Naive B cell (primary cell): ENCODE measurements at regions not wholly inside any gene's neighbourhood (a gene's known extent, or its start where the extent isn't known, plus 50 kb on each side); places are given as distances from the start of the nearest gene placed in this dataset.

Experiments
- ATAC-seq, 2 donors: fragments of 150-1000 bp; cut with Tn5 transposase; 2 replicates each; pipeline ENCODE4 v1.10.0; 2021; ENCODE audit warnings: low read depth in 2 of 2, mild to moderate bottlenecking in 2 of 2, moderate library complexity in 2 of 2
- DNase-seq: peaks from one replicate; pipeline ENCODE4 v3.0.0; 2022
- H3K27ac Mint-ChIP-seq, 6 donors: one replicate each; pipeline ENCODE4 v1.8.0; 2020 to 2022; ENCODE audit warnings: mild to moderate bottlenecking in 6 of 6, mixed read lengths in 6 of 6, moderate library complexity in 5 of 6, inconsistent platforms in 2 of 6
- H3K27me3 Mint-ChIP-seq, 3 donors: one replicate each; pipeline ENCODE4 v1.8.0; 2021 to 2022; ENCODE audit warnings: mixed read lengths in 3 of 3, mild to moderate bottlenecking in 1 of 3
- H3K36me3 Mint-ChIP-seq, 2 donors: one replicate each; pipeline ENCODE4 v1.8.0; 2020 to 2022; ENCODE audit warnings: mixed read lengths in 2 of 2, inconsistent platforms in 1 of 2, mild to moderate bottlenecking in 1 of 2
- H3K4me1 Mint-ChIP-seq, 3 donors: one replicate each; pipeline ENCODE4 v1.8.0; 2020 to 2022; ENCODE audit warnings: mixed read lengths in 3 of 3, inconsistent platforms in 1 of 3, mild to moderate bottlenecking in 1 of 3, moderate library complexity in 1 of 3
- H3K4me3 Mint-ChIP-seq, 8 donors: one replicate each; pipeline ENCODE4 v1.8.0; 2020 to 2022; ENCODE audit warnings: mild to moderate bottlenecking in 8 of 8, mixed read lengths in 8 of 8, moderate library complexity in 8 of 8, inconsistent platforms in 2 of 8
- H3K9me3 Mint-ChIP-seq, 7 donors: one replicate each; pipeline ENCODE4 v1.8.0; 2020 to 2022; ENCODE audit warnings: mixed read lengths in 7 of 7, mild to moderate bottlenecking in 5 of 7, inconsistent platforms in 2 of 7, moderate library complexity in 1 of 7

DNA sequence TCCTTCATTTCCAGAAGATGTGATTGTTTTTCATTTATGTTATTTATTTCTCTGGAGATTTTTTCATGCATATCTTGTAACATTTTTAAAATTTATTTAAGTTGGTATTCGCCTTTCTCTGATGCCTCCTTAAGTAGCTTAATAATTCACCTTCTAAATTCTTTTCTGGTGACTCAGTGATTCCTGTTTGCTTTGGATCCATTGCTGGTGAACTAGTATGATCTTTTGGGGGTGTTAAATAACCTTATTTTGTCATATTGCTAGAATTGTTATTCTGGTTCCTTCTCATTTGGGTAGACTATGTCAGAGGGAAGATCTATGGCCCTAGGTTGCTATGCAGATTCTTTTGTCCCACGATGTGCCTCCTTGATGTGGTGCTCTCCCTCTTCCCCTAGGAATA, 1347.2 kb upstream of the B3GALT2 start:
- Mint-ChIP-seq H3K4me3 (no peak overlapping the region), H3K27me3 (no peaks in the 10 kb centered on the region), H3K9me3 (peaks cover 0 to 5% (median 0%) of the 10 kb centered on the region in 7 donors), H3K27ac (no peak overlapping the region), H3K36me3 (no peaks in the 10 kb centered on the region), H3K4me1 (no peaks in the 10 kb centered on the region)
- no peak for DNase-seq
- ATAC-seq = no peak

- peak overlapping the region in 1 of 6 donors; percentile 34 for H3K27ac Mint-ChIP-seq
- DNase-seq (no peak), ATAC-seq (peak; percentile 18 to 56)
- no peaks in the 10 kb centered on the region for H3K9me3 Mint-ChIP-seq
- H3K4me1 Mint-ChIP-seq = peaks cover 9 to 24% (median 13%) of the 10 kb centered on the region in 3 donors
- no peaks in the 10 kb centered on the region for H3K27me3 Mint-ChIP-seq
- no peaks in the 10 kb centered on the region for H3K36me3 Mint-ChIP-seq
- H3K4me3 Mint-ChIP-seq = peak overlapping the region in 4 of 8 donors; percentile 6 to 69 (median 32)
Measured at GRCh38 chr1:194517567-194517966, 1331.2 kb upstream of the B3GALT2 start.

DNA sequence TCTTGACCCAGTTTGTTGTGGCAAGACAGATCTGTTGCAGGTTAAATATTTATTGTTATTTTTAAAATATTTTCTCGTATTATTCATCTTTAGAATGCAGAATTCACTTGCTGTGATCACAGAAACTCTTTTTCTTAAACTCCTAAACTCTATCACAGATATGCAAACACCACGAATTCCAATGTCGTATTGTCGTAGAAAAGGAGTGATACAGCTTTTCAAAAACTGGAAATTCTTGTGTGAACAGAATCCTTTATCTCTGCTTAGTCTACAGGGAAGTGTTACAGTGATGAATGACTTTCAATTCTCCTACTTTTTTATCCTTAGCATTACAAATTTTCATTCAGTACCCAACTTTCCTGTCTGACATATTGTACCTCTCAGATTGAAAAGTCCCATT, 1329.5 kb upstream of the B3GALT2 start:
- Mint-ChIP-seq H3K27me3 (no peaks in the 10 kb centered on the region), H3K4me1 (peaks cover 9 to 22% (median 13%) of the 10 kb centered on the region in 3 donors), H3K27ac (no peak overlapping the region), H3K4me3 (no peak overlapping the region), H3K9me3 (peaks cover 5 to 11% (median 8%) of the 10 kb centered on the region in 7 donors), H3K36me3 (peaks cover 0 to 8% of the 10 kb centered on the region in 2 donors)
- DNase-seq = no peak
- no peak for ATAC-seq

DNA sequence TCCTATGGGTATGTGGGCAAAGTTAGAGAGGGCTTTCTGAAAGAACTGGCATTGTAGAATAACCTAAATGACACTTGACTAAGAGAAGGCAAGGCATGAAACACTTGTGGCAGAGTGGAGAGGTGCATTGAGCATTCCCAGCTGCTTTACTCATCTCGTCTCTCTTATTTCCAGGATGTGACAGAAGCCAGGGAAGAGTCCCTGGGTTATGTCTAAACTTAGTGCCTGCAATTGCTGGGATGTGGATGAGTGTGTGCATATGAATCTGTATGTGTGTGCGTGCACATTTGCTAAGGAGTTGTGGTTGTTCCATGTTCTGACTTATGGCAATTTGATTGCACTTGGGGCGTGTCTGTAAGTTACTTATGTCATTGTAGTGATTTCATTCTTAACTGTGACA, 1326.5 kb upstream of the B3GALT2 start:
- peaks cover 4 to 15% of the 10 kb centered on the region in 2 donors for H3K36me3 Mint-ChIP-seq
- no peaks in the 10 kb centered on the region for H3K27me3 Mint-ChIP-seq
- peaks cover 9 to 13% (median 12%) of the 10 kb centered on the region in 3 donors for H3K4me1 Mint-ChIP-seq
- no peak overlapping the region for H3K27ac Mint-ChIP-seq
- H3K4me3 Mint-ChIP-seq = no peak overlapping the region
- H3K9me3 Mint-ChIP-seq = peaks cover 9 to 33% (median 20%) of the 10 kb centered on the region in 7 donors
- DNase-seq = no peak
- ATAC-seq = no peak

DNA sequence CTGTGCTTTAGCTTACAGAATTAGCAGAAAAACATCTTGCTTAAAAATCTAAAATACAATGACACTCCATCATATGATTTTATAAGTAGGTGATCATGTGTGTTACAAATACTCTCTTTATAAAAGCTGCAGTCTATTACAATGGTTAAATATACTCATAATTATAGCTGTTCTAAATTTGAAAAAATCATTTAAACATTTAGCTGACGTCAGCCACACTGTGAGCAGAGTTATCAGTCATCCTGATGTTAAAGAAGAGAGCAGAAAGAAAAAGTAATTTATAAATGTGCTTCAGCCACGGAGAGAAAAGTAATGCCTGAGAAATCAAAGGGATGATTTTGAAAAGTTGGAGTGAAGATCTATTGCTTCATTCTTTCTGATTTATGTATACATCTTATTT, 1325.9 kb upstream of the B3GALT2 start:
- ATAC-seq = no peak

DNA sequence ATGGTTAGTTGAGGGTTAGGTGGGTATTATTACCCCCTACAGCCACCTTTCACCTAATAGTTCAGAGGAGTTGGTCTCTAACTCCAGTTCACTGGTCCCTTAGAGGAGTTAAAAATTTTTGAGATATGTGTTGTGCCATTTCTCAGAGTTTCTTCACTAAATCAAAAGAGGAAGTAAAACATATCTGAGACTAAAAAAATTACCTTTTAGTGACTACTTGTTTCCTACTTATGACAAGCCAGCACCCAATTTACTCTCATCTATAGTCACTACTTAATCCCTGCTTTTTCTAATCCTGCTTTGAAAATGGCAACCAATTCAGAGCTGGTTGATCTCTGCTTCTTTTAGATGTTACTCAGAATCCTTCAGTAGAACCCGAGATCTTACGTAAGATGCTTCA, 1316.8 kb upstream of the B3GALT2 start:
- Mint-ChIP-seq H3K4me1 (peaks cover 6 to 10% (median 9%) of the 10 kb centered on the region in 3 donors), H3K4me3 (peak overlapping the region in 5 of 8 donors; percentile 2 to 78 (median 41)), H3K27me3 (no peaks in the 10 kb centered on the region), H3K36me3 (no peaks in the 10 kb centered on the region), H3K27ac (peak overlapping the region in 3 of 6 donors; percentile 12 to 68 (median 27)), H3K9me3 (peaks cover 0 to 2% (median 0%) of the 10 kb centered on the region in 7 donors)
- DNase-seq (no peak), ATAC-seq (peak; percentile 58 to 74)

More for the DNA sequence above, 1325.9 kb upstream of the B3GALT2 start:
- peaks cover 3 to 7% (median 6%) of the 10 kb centered on the region in 3 donors for H3K4me1 Mint-ChIP-seq
- DNase-seq = no peak
- peaks cover 9 to 33% (median 20%) of the 10 kb centered on the region in 7 donors for H3K9me3 Mint-ChIP-seq
- H3K27ac Mint-ChIP-seq = no peak overlapping the region
- H3K27me3 Mint-ChIP-seq = no peaks in the 10 kb centered on the region
- H3K4me3 Mint-ChIP-seq = no peak overlapping the region
- peaks cover 4 to 15% of the 10 kb centered on the region in 2 donors for H3K36me3 Mint-ChIP-seq

DNA sequence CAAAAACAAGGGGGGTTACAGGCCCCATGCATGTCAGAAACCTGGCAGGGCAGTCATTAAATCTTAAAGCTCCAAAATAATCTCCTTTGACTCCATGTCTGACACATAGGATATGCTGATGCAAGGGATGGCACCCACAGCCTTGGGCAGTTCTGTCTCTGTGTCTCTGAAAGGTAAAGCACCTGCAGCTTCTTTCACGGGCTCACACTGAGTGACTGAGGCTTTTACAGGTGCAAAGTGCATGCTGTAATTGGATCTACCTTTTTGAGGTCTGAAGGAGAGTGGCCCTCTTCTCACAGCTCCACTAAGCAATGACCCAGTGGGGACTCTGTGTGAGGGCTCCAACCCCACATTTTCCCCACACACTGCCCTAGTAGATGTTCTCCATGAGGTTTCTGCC, 1309.0 kb upstream of the B3GALT2 start:
- Mint-ChIP-seq H3K27ac (no peak overlapping the region), H3K9me3 (peaks cover 6 to 21% (median 13%) of the 10 kb centered on the region in 7 donors), H3K4me3 (peak overlapping the region in 1 of 8 donors; percentile 9), H3K4me1 (peaks cover 4 to 7% (median 4%) of the 10 kb centered on the region in 3 donors), H3K27me3 (no peaks in the 10 kb centered on the region), H3K36me3 (no peaks in the 10 kb centered on the region)
- DNase-seq (no peak), ATAC-seq (no peak)

DNA sequence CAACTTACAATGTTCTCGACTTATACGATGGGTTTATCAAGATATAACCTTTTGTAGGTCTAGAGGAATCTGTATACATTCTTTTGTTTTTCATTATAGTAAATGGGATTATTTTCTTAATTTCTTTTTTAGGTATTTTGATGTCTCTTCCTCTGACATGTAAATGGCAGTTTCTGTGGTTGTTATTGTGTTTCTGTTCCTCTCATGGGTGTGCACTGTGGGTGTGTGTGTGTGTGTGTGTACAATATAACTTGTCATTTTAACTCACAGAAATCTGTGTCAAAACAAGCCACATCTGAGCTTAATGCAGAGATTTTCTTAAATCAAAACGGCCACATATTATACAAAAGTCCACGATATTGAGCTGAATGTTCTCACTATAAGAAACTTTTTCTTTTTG, 1300.8 kb upstream of the B3GALT2 start:
- peaks cover 0 to 5% (median 0%) of the 10 kb centered on the region in 3 donors for H3K27me3 Mint-ChIP-seq
- ATAC-seq = no peak
- peaks cover 0 to 9% (median 8%) of the 10 kb centered on the region in 3 donors for H3K4me1 Mint-ChIP-seq
- DNase-seq = no peak
- H3K36me3 Mint-ChIP-seq = no peaks in the 10 kb centered on the region
- peaks cover 0 to 2% (median 0%) of the 10 kb centered on the region in 7 donors for H3K9me3 Mint-ChIP-seq
- peak overlapping the region in 1 of 8 donors; percentile 17 for H3K4me3 Mint-ChIP-seq
- H3K27ac Mint-ChIP-seq = no peak overlapping the region

DNA sequence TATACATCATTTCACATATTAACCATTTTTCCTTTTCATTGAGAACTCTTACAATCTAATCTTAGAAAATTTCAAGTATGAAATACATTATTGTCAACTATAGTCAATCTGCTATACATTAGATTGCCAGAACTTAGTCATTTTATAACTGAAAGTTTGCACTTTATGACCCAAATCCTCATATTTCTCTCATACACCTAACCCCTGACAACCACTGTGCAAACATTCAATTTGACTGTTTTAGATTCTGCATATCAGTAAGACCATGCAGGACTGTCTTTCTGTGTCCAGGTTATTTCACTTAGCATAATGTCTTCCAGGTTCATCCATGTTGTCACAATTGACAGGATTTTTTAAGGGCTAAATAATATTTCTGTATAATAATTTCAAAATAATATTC, 1299.0 kb upstream of the B3GALT2 start:
- Mint-ChIP-seq H3K36me3 (no peaks in the 10 kb centered on the region), H3K4me3 (no peak overlapping the region), H3K4me1 (peaks cover 0 to 9% (median 8%) of the 10 kb centered on the region in 3 donors), H3K27ac (no peak overlapping the region), H3K27me3 (peaks cover 0 to 5% (median 0%) of the 10 kb centered on the region in 3 donors), H3K9me3 (peaks cover 0 to 2% (median 0%) of the 10 kb centered on the region in 7 donors)
- DNase-seq = no peak
- ATAC-seq = no peak

DNA sequence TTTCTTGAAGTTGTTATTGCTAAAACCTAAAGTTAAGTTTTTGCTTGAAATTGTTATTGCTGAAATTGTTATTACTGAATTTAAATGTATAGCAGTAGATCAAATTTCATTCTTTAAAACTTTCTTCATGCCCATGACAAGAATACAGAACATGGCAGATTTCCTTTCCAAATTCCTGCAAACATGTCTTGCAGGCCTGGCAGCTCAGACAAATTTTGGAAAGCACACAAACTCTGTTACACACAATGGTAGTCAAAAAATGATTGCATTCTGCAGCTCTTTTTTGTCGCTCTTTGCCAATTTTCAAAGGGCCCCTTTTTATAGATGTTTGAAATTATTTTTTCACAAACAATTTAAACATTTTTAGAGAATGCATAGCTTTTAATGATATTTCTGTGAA, 1292.3 kb upstream of the B3GALT2 start:
- ATAC-seq (no peak), DNase-seq (no peak)
- H3K36me3 Mint-ChIP-seq = no peaks in the 10 kb centered on the region
- H3K27me3 Mint-ChIP-seq = no peaks in the 10 kb centered on the region
- no peaks in the 10 kb centered on the region for H3K9me3 Mint-ChIP-seq
- H3K4me3 Mint-ChIP-seq = no peak overlapping the region
- H3K27ac Mint-ChIP-seq = no peak overlapping the region
- H3K4me1 Mint-ChIP-seq = peaks cover 0 to 20% (median 0%) of the 10 kb centered on the region in 3 donors

DNA sequence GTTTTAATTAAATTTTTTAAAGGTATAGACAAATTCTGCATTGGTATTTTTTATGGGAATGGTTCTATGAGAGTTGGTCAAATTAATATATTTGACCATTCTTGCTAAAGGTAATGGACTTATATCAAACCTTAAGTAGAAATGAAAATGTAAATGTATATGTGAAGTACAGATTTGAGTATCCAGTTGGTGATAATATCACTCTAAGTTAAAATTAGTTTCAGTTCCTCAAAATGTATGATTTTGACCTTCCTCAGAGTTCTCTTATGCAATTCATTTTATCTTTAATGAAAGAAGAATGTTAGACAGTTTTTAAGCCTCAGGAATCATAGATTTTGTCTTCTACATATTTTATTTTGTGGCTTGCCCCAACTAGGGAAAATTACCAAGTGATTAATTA, 1291.5 kb upstream of the B3GALT2 start:
- H3K4me3 Mint-ChIP-seq = no peak overlapping the region
- H3K9me3 Mint-ChIP-seq = no peaks in the 10 kb centered on the region
- peaks cover 0 to 20% (median 0%) of the 10 kb centered on the region in 3 donors for H3K4me1 Mint-ChIP-seq
- peak; percentile 55 for ATAC-seq
- no peaks in the 10 kb centered on the region for H3K36me3 Mint-ChIP-seq
- peak; percentile 17 for DNase-seq
- H3K27me3 Mint-ChIP-seq = no peaks in the 10 kb centered on the region
- H3K27ac Mint-ChIP-seq = no peak overlapping the region

DNA sequence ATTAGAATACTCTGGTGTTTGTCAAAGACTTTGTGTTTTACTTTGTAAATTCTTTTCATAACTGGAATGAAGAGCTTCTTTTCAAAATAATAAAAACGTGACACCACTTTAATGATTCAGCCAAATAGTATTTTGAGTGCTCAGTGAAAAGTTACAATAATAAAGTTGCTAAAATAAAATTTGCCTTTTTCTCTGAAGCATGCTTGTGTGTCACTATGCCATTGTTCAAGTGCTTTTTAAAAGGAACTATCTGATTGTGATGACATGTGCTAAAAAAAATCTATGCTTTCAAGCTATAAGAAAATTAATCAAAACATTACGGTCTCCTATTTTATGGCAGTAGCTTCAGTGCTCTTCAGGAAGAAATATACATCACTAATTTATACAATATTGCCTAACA, 1290.5 kb upstream of the B3GALT2 start:
- ATAC-seq = no peak
- DNase-seq = no peak
- no peak overlapping the region for H3K27ac Mint-ChIP-seq
- H3K4me3 Mint-ChIP-seq = no peak overlapping the region
- H3K36me3 Mint-ChIP-seq = no peaks in the 10 kb centered on the region
- no peaks in the 10 kb centered on the region for H3K9me3 Mint-ChIP-seq
- H3K27me3 Mint-ChIP-seq = no peaks in the 10 kb centered on the region
- peaks cover 0 to 20% (median 0%) of the 10 kb centered on the region in 3 donors for H3K4me1 Mint-ChIP-seq

- DNase-seq = no peak
- H3K27ac Mint-ChIP-seq = no peak overlapping the region
- peak in 1 of 2 donors; percentile 30 for ATAC-seq
- H3K36me3 Mint-ChIP-seq = no peaks in the 10 kb centered on the region
- no peak overlapping the region for H3K4me3 Mint-ChIP-seq
- H3K4me1 Mint-ChIP-seq = peaks cover 0 to 20% (median 0%) of the 10 kb centered on the region in 3 donors
- no peaks in the 10 kb centered on the region for H3K9me3 Mint-ChIP-seq
- no peaks in the 10 kb centered on the region for H3K27me3 Mint-ChIP-seq
Measured at GRCh38 chr1:194476351-194476750, 1289.9 kb upstream of the B3GALT2 start.

GRCh38 chr1:194474701-194475100, 1288.3 kb upstream of the B3GALT2 start:
- Mint-ChIP-seq H3K4me3 (no peak overlapping the region), H3K27ac (no peak overlapping the region), H3K27me3 (no peaks in the 10 kb centered on the region), H3K36me3 (no peaks in the 10 kb centered on the region), H3K4me1 (peaks cover 0 to 20% (median 0%) of the 10 kb centered on the region in 3 donors), H3K9me3 (no peaks in the 10 kb centered on the region)
- no peak for ATAC-seq
- DNase-seq = no peak
